Panc1 (cell line): ENCODE measurements at regions not wholly inside any gene's neighbourhood (a gene's known extent, or its start where the extent isn't known, plus 50 kb on each side); places are given as distances from the start of the nearest gene placed in this dataset.

ENCODE experiments used
- ATAC-seq: fragments of 200-7000 bp; cut with Tn5 transposase; 2 replicates; pipeline ENCODE4 v1.9.1; 2020; ENCODE audit warnings: mild to moderate bottlenecking, moderate library complexity
- BruUV-seq: library from RNA; stranded (reverse); fragments of 400-500 nt; replicated peaks from 2 replicates; lab custom pipeline; 2021; lab: Mats Ljungman, UMichigan
- CTCF ChIA-PET: fragments of 300-600 bp; sonication (Branson Sonifier 250); formaldehyde crosslinking; loops from one replicate; lab custom pipeline; 2022; ENCODE audit warnings: antibody characterized with exemption; lab: Charles Lee
- POLR2A ChIA-PET: fragments of 300-600 bp; sonication (Branson Sonifier 250); formaldehyde crosslinking; loops from one replicate; lab custom pipeline; 2022; ENCODE audit warnings: antibody characterized with exemption; lab: Charles Lee
- DNase-seq: peaks from one replicate; pipeline ENCODE4 v3.0.0-alpha.2; 2010; ENCODE audit warnings: low read depth, low spot score
- H3K27ac ChIP-seq: 2 replicates; pipeline ENCODE4 v1.5.1; 2011; ENCODE audit warnings: mild to moderate bottlenecking, low read length, inconsistent platforms
- H3K27me3 ChIP-seq: fragments of 200-500 bp; sonication (Bioruptor generic); 2 replicates; pipeline ENCODE4 v1.6.0; 2014; ENCODE audit warnings: low read length, inconsistent platforms; ENCODE audit not compliant: control insufficient read depth, insufficient read depth
- H3K36me3 ChIP-seq: fragments of 200-500 bp; sonication (Bioruptor generic); 2 replicates; pipeline ENCODE4 v1.5.1; 2014; ENCODE audit warnings: inconsistent platforms, mild to moderate bottlenecking, low read length, moderate library complexity; ENCODE audit not compliant: control insufficient read depth, insufficient read depth
- H3K4me1 ChIP-seq: 2 replicates; pipeline ENCODE4 v1.5.1; 2011; ENCODE audit warnings: inconsistent platforms, mild to moderate bottlenecking, low read length, moderate library complexity; ENCODE audit not compliant: control insufficient read depth, insufficient read depth
- H3K4me3 ChIP-seq, 2 experiments: 2 replicates each; pipeline ENCODE4 v1.5.1; 2011 to 2012; ENCODE audit warnings: low read depth in 2 of 2, low read length in 2 of 2, mild to moderate bottlenecking in 2 of 2, inconsistent platforms in 1 of 2, moderate library complexity in 1 of 2
- H3K9me3 ChIP-seq: fragments of 200-500 bp; sonication (Bioruptor generic); 2 replicates; pipeline ENCODE4 v1.5.1; 2014; ENCODE audit warnings: low read depth, mild to moderate bottlenecking, inconsistent platforms, low read length, moderate library complexity; ENCODE audit not compliant: control insufficient read depth, insufficient read depth
- POLR2AphosphoS5 ChIP-seq: IDR thresholded peaks from 2 replicates; pipeline ENCODE4 v1.6.1; 2012; ENCODE audit warnings: mild to moderate bottlenecking, low read depth, low read length, moderate library complexity
- REST ChIP-seq, 2 experiments: IDR thresholded peaks; 2 replicates each; pipeline ENCODE4 v1.6.1; 2011 to 2012; ENCODE audit warnings: low read depth in 2 of 2, control low read depth in 1 of 2, low read length in 1 of 2, mild to moderate bottlenecking in 1 of 2, moderate library complexity in 1 of 2; ENCODE audit not compliant: insufficient read depth in 1 of 2
- SIN3A ChIP-seq: IDR thresholded peaks from 2 replicates; pipeline ENCODE4 v1.6.1; 2012; ENCODE audit warnings: low read depth, mild to moderate bottlenecking, low read length, moderate library complexity, borderline replicate concordance; ENCODE audit not compliant: insufficient read depth
- TCF7L2 ChIP-seq: IDR thresholded peaks from 2 replicates; pipeline ENCODE4 v1.6.1; 2011; ENCODE audit warnings: mild to moderate bottlenecking, low read depth, low read length, inconsistent platforms
- in situ Hi-C: cut with HindIII; loops from 2 replicates; pipeline ENCODE4 v1.10.0; 2016; ENCODE audit warnings: low sequenced_read_pairs, low pct_unique_long_range_greater_than_20kb
- intact Hi-C: fragments of 100-400 bp; cut with micrococcal nuclease; formaldehyde crosslinking; loops from one replicate; pipeline ENCODE4 v1.10.0; 2022; ENCODE audit not compliant: unreplicated experiment
- TF ChIP-seq, protein P1 (sequence below): fragments of 450-650 bp; IDR thresholded peaks from 2 replicates; pipeline ENCODE4 v1.5.1; 2017; ENCODE audit warnings: mild to moderate bottlenecking

- intact Hi-C loops (no loop called here), in situ Hi-C loops (no loop called here)
- Histone ChIP-seq H3K27me3 (no peaks in the 10 kb centered on the region), H3K4me3 (no peak overlapping the region), H3K4me1 (no peaks in the 10 kb centered on the region), H3K36me3 (no peaks in the 10 kb centered on the region), H3K9me3 (no peaks in the 10 kb centered on the region; the same call in 1 of the 2 replicates), H3K27ac (no peak overlapping the region)
- CTCF ChIA-PET: no interaction called here
- no peak for ATAC-seq
- POLR2A ChIA-PET: no interaction called here
- no TSS peak for BruUV-seq
- no peak for DNase-seq
- no peak for TF ChIP-seq POLR2AphosphoS5
- no peak for TF ChIP-seq TCF7L2
- no peak for TF ChIP-seq SIN3A
- no peak for TF ChIP-seq REST (IDR thresholded peaks at IDR 0.05; ENCODE audit: insufficient read depth in 1 of 2, low read depth in 2 of 2, low read length in 1 of 2)
- TF ChIP-seq, protein P1, sequence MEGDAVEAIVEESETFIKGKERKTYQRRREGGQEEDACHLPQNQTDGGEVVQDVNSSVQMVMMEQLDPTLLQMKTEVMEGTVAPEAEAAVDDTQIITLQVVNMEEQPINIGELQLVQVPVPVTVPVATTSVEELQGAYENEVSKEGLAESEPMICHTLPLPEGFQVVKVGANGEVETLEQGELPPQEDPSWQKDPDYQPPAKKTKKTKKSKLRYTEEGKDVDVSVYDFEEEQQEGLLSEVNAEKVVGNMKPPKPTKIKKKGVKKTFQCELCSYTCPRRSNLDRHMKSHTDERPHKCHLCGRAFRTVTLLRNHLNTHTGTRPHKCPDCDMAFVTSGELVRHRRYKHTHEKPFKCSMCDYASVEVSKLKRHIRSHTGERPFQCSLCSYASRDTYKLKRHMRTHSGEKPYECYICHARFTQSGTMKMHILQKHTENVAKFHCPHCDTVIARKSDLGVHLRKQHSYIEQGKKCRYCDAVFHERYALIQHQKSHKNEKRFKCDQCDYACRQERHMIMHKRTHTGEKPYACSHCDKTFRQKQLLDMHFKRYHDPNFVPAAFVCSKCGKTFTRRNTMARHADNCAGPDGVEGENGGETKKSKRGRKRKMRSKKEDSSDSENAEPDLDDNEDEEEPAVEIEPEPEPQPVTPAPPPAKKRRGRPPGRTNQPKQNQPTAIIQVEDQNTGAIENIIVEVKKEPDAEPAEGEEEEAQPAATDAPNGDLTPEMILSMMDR: no peak
Measured at GRCh38 chr1:98077691-98078090, 156.9 kb upstream of the DPYD start.

DNA sequence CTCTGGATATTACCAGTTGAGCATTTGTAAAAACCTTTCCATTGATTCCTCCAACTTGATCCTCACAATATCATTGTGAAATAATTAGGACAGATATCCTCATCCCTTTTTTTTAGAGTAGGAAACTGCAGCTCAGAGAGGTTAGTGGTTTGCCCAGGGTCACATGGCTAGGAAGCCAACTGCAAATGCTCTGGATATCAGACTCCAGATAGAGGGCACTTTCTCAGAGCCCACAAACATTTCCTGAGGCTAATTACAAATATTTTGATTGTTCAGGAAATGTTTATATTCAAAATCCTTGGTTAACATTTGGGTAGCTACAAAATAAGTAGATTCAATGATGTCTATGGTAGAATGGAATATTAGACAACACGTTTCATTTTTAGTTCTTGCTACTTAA lies 154.8 kb upstream of the DPYD start:
- no peaks in the 10 kb centered on the region for H3K36me3 ChIP-seq
- intact Hi-C loops: no loop called here
- BruUV-seq: no TSS peak
- no peak overlapping the region for H3K27ac ChIP-seq
- in situ Hi-C loops: no loop called here
- H3K27me3 ChIP-seq: no peaks in the 10 kb centered on the region
- H3K4me3 ChIP-seq: no peak overlapping the region
- ChIA-PET CTCF (no interaction called here), POLR2A (no interaction called here)
- no peak for ATAC-seq
- TF ChIP-seq SIN3A (no peak), TCF7L2 (no peak), REST (IDR thresholded peaks at IDR 0.05; ENCODE audit: insufficient read depth in 1 of 2, low read depth in 2 of 2, low read length in 1 of 2) (no peak), POLR2AphosphoS5 (no peak)
- TF ChIP-seq, protein P1: no peak
- H3K4me1 ChIP-seq: no peaks in the 10 kb centered on the region
- H3K9me3 ChIP-seq: no peaks in the 10 kb centered on the region; the same call in 1 of the 2 replicates
- no peak for DNase-seq
